SW480 (cell line): ENCODE measurements at regions not wholly inside any gene's neighbourhood (a gene's known extent, or its start where the extent isn't known, plus 50 kb on each side); places are given as distances from the start of the nearest gene placed in this dataset.

Experiments used
- DNase-seq: peaks from one replicate; pipeline ENCODE4 v3.0.0-alpha.2; 2016; ENCODE audit warnings: low spot score

DNA sequence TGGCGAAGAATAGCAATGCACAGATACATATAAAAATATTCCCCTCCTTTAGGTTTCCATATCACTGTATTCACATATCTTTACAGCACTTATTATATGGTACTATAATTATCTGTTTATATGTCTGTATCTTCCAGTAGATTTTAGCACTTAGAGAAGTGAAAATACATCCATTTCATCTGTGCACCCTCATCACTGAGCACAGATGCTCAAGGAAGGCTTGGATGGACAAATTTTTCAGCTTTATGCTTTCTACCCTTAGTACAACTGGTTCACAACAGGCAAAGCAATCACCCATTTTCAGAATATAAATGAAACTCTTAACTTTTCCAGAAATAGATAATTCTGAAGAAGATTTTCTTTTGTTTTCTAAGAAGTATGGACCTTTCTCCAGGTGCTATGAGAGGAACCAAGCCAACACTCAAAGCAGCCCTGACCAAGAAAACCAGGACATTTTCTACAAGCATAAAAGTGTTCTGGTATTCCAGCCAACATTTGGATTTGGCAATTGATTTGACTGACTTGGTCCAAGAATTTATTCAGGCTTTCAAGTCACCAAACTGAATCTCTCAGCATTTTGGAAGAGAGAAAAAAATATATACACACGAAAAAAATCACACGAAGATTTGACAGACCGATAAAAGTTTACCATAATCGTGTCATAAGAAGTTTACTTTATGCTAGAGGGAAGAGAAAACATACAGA, 170.2 kb upstream of the CD180 start:
- DNase-seq: no peak

DNA sequence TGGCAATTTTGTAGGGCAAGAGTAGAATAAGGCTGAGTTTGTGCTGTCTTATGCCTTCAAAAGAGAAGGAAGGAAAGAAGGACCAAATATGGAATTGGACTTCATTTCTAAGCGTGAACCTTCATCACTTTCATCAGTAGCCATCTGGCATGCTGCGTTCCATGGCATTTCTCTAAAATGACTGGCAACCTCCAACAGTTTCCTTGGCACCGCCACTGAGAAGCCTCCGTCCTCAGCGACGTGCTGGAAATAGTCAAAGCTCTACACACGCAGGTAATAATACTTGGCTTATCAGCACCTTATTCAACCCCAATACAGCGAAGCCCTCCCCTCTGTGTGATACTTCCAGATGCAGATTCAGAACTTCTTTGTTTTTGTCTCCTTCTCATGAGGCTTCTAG, 169.7 kb upstream of the CD180 start:
- DNase-seq: no peak

DNA sequence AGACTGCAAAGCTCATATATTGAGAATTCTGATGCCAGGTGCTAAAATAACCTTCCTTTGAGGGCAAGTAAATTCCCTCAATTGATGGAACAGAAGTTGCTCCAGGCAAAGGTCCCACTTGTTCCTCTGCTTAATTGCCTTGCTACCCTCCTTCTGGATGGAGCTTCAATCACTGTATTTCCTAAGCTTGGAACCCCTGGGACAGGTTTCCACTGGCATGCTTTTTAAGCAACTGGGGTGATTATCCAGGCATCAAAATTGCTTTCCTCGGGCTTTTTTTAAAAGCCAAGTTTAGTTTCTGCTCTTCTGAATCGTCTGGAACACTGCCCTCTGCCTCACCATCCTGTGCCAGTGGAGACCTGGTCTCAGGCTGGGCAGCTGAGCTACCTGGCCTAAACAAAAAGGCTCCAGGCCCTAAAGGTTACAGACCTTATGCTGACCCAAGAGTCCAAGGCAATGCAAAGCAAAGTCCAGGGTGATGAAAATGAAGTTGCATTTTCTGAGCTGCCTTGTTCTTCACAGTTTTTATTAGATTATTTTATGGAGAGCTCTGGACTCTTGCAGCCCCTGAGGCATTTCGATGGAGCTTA, 167.9 kb upstream of the CD180 start:
- DNase-seq: no peak

DNA sequence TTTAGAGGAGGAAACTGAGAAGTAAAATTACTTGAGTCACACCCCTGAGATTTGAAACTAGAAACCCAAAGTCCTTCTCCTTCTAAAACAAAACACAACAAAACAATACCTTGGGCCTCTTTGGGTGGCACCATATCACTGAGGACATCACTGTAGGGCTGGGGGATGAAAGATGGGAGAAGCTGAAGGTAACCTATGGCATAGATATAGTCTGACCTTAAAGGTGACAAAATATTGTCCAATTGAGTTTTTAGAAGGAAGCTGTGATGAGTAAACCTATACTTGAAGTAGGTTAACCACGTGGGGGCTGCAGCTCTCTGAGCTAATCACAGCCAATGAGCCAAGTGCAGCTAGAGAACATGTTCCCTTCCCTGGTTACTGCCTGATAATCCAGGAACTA, 167.4 kb upstream of the CD180 start:
- DNase-seq: no peak

DNA sequence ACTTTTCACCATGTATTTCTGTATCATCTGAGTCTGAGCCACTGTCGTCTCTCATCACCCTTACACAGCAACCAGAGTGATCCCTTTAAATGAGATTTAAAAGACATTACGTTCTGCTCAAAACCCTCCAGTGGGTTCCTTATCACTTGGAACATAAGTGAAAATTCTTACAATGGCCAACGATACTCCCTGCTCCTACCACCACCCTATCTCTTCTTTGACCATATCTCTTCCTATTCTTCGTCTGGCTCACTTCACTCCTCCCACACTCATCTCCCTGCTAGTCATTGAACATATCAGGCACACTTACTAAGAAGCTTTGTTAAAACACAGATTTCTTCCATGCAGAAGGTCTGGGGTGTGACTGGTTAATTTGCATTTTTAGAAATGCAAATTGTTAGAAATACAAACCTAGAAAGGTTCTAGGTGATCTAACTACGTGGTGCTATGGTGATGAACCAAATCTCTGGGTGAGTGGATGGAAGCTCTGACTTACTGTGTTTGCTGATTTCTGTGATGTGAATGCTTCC, 166.6 kb upstream of the CD180 start:
- DNase-seq: no peak

DNA sequence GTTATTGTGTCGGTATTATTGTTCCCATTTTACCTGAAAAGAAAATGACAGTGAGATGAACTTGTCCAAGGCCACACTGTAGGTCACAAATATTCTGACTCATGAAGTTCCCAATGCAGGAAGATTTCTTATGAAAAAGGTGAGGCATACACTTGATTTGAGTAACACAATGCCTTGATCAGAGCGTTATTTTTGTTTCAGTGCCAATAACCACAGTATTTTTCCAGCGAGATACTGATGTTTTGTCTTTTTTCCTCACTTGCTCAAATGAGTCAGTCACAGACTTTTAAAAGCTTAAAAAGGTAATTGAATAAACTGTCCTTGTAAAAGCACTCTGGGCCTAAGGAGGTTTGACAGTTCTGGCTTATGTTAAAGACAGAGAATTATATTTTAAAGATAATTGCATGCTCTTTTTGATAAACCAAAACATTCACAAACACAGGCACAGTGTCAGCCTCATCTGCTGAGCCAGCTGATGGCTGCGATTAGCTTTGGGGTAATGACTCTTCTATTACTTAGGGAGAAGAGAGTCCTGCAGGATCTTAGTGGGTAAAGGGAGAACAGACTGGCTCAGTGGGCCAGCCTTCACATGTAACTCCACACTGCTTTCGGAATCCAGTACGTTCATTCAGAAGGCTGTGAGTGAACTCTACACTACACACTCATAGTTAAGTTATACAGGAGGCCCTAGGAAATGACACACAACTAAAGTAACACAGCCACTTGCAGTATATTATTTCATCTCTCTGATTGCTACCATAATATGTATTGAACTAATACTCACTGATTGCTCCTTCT, 165.5 kb upstream of the CD180 start:
- DNase-seq: no peak

DNA sequence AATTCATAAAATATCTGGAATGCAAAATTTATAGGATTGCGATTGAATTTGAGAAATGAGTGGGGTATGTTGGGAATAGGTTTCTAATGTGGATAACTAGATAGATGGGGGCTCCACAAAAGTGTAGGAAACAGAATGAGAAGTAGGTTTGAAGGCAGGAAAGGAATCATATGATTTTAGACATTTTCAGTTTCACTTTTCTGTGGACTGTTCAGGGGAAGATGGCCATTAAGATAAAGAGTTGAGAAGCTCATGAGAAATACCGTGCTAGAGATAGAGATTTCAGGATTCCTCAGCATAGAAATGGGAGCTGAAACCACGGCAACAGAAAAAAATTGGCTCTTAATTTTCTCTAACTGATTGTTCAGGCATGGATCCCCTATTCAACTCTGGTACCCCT, 163.4 kb upstream of the CD180 start:
- no peak for DNase-seq

DNA sequence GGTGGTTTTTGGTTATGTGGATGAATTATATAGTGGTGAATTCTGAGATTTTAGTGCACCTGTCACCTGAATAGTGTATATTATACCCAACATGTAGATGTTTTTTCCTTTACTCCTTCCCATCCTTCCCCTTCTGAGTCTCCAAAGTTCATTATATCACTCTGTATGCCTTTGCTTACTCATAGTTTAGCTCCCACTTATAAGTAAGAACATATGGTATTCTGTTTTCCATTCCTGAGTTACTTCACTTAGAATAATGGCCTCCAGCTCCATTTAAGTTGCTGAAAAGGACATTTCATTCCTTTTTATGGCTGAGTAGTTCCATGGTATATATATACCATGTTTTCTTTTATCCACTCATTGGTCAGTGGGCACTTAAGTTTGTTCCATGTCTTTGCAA, 161.6 kb upstream of the CD180 start:
- no peak for DNase-seq

DNA sequence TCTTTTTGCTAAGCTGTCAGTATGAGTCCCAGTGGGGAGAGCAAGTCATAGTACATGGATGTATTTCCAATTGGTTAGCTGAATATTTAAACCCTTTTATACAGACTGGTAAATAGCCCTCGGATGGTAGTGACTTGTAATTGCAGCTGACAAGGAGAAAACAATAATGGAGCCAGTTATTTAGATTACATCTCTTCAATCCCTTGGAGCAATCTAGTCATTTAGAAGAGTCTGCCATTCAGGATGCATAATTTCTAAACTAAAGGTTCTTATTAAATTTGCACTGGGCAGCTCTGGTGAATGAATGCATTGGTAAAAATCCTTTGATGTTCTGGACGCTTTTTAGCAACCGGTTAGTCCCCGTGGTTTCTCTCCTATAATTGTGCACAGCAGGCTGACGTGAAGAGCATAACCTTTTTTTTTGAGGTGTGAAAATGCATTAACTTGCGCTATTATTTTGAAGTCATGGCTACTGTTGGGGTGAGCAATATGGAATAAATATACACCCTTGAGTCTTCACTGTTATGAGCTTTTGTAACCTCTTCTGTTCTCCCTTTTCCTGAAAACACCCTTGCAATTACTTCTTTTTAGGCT, 158.6 kb upstream of the CD180 start:
- DNase-seq: no peak

DNA sequence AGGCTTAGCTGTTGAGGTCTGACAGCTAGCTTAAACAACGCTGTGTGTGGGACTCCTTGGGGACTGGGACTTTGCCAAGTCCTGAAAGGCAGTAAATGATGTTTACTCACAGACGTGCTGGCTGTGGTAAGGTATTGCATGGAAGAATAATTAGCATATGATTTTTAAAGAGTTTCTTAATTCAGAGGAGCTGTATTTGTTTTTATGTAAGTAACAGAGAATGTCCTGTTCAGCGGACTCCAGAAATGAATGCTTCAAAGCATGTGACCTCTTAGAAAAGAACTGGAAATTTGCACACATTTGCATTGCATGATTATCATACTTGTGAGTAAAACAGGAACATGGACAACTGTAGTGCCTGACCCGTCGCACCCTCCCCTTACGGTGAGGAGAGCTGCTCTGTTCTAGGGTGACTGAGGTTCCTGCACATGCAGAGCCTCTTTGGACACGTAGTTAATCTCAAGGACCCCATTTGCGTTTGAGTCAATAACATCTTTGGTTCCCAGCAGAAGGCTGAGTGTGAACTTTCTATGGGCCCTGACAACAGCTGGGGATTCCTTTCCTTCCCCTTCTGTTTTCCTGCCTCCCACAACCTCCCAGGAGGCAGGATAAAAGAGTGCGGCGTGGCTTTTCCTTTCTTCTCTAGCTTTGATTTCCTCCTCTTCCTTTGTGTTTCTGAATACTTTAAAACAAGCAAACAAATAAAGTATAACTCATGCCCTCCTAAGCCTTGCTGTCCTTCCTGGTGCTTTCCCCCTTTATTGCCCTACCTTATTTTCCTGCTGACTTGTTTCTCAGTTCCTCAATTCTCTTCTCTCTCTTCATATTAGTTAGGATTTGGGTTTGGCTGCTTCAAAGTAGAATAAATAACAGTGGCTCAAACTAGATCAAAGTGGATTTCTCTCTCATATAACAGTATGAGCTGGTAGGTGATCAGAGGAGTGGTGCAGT, 157.2 kb upstream of the CD180 start:
- DNase-seq: peak; percentile 10

GRCh38 chr5:67350618-67351201, 154.1 kb upstream of the CD180 start:
- DNase-seq: peak; percentile 55

GRCh38 chr5:67350185-67350584, 153.6 kb upstream of the CD180 start:
- peak; percentile 37 for DNase-seq

DNA sequence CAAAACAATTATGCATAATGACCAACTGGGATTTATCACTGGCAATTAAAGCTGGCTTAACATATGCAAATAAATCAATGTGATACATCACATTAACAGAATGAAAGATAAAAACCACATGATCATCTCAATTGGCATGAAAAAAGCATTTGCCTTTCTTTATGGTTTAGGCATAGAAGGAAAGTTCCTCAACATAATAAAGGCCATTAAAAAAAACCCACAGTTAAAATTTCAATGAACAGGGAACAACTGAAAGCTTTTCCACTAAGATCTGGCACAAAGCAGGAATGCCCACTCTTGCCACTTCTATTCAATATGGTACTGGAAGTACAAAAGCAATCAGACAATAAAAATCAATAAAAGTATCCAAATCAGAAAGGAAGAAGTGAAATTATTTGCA, 151.2 kb upstream of the CD180 start:
- no peak for DNase-seq

DNA sequence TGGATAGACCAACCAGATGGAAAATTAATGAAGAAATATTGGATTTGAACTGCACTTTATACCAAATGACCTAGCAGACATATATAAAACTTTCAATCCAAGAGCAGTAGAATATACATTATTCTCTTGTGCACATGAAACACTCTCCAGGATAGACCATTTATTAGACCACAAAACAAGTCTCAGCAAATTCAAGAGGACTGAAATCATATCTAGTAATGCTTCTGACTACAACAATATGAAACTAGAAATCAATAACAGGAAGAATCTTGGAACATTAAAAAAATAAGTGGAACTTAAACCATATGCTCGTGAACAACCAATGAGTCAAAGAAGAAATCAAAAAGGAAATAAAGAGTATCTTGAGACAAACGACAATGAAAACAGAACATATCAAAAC, 150.0 kb upstream of the CD180 start:
- DNase-seq: no peak

DNA sequence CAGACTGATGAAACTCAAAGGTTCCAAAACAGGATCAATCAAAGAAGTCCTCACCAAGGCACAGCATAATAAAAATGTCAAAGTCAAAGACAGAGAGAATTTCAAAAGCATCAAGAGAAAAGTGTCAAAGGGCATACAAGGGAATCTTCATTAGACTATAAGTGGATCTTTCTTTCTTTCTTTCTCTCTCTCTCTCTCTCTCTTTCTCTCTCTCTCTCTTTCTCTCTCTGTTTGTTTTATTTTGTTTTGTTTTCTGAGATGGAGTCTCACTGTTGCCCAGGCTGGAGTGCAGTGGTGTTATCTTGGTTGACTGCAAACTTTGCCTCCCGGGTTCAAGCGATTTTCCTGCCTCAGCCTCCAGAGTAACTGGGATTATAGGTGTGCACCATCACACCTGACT, 148.3 kb upstream of the CD180 start:
- no peak for DNase-seq

DNA sequence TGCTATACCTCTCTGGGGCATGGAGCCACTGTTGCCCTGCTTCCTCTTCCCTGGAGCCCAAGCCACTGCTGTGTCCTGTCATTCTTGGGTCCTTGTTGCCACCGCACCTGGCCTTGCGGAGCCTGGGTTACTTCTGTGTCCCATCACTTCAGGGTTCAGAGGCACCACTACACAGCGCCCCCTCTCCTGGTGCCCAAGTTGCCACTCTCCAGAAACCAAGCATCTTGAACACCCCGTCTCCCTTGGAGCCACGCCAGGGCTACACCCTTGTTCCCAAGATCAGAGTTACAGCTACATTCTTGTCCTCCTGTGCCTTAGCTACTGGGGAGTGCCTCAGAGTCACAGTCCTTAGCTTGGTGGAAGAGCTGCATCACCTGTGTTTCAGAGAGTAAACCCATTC, 147.2 kb upstream of the CD180 start:
- DNase-seq: no peak

GRCh38 chr5:67341478-67341877, 144.9 kb upstream of the CD180 start:
- no peak for DNase-seq

DNA sequence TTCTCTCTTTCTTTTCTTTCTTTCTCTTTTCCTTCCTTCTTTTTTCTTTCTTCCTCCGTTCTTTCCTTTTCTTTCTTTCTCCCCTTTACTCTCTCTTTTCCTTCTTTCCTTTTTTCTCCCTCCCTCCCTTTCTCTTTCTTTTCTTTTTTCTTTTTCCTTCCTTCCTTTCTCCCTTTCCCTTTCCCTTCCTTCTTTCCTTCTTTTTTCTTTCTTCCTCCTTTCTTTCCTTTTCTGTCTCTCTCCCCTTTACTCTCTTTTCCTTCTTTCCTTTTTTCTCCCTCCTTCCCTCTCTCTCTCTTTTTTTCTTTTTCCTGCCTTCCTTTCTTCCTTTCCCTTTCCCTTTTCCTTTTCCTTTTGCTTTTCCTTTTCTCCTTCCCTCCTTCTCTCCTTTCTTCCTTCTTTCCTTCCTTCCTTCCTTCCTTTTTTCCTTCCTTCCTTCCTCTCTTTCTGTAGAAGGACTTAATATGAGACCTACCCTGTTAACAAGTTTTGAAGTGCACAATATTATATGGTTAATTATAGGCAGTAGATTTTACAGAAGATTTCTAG, 142.7 kb upstream of the CD180 start:
- no peak for DNase-seq

GRCh38 chr5:67338421-67338820, 141.8 kb upstream of the CD180 start:
- no peak for DNase-seq

DNA sequence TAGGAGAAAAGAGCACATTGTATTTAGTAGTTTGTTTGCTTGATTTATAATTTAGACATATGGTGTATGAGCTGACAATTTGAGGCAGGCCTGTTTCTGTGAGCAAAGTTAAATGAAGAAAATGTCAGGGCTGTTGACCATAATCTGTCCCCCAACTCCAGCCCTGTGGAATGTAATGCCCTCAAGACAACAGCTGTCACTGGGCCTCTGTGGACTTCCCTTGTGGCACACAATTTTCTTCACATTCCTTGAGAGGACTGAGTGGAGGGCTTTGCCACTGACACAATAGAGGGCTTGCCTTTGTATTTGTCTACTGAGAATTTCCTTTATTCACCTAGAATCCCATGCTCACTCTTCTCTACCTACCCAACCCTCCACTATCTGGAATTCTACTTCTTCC, 141.2 kb upstream of the CD180 start:
- no peak for DNase-seq

DNA sequence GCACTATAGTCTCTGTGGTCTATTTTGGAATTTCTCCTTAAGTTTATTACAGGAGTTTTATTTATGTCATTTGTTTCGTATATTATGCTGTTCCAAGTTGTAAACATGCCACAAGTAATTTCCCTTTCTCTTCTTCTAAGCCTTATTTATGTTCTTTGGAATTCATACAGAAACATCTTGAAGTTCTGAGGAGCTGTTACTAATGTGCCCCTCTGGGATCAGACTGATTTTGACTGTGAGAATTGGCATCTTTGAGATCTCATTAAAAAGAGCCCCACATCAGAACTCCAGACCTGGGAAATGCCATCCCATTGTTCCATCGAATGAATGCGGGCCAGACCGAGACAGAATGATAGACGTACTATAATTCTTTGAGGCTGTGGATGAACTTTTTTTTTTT, 138.8 kb upstream of the CD180 start:
- DNase-seq: no peak
